Suprapubic skin (tissue), 4 donors: ENCODE measurements at regions not wholly inside any gene's neighbourhood (a gene's known extent, or its start where the extent isn't known, plus 50 kb on each side); places are given as distances from the start of the nearest gene placed in this dataset.
"Not testable (repeated sequence)": the region's sequence is repeated elsewhere in the genome, so short reads cannot be mapped to it uniquely, and the experiment has no call there.

ENCODE experiments used
- DNase-seq, 2 donors: peaks; one replicate each; pipeline ENCODE4 v3.0.0-alpha.2; 2019; ENCODE audit warnings: low spot score in 2 of 2
- H3K27ac ChIP-seq: fragments of 200-600 bp; sonication (generic); one replicate; pipeline ENCODE4 v1.5.1; 2019
- H3K27me3 ChIP-seq: fragments of 200-600 bp; sonication (generic); one replicate; pipeline ENCODE4 v1.5.1; 2019
- H3K36me3 ChIP-seq: fragments of 200-600 bp; sonication (generic); one replicate; pipeline ENCODE4 v1.5.1; 2019
- H3K4me1 ChIP-seq: fragments of 200-600 bp; sonication (generic); one replicate; pipeline ENCODE4 v1.5.1; 2019
- H3K4me3 ChIP-seq: fragments of 200-600 bp; sonication (generic); one replicate; pipeline ENCODE4 v1.5.1; 2019; ENCODE audit warnings: mild to moderate bottlenecking
- H3K9me3 ChIP-seq: fragments of 200-600 bp; sonication (generic); one replicate; pipeline ENCODE4 v1.5.1; 2019
- EP300 ChIP-seq: sonication (generic); formaldehyde crosslinking; IDR thresholded peaks from one replicate; pipeline ENCODE4 v1.6.1; 2017; ENCODE audit warnings: antibody characterized with exemption
- POLR2A ChIP-seq, 2 donors: fragments of 450-650 bp; IDR thresholded peaks; one replicate each; pipeline ENCODE4 v1.6.1; 2017; ENCODE audit warnings: antibody characterized with exemption in 2 of 2, mild to moderate bottlenecking in 2 of 2, moderate library complexity in 2 of 2
- POLR2AphosphoS5 ChIP-seq, 3 donors: sonication (generic); formaldehyde crosslinking; IDR thresholded peaks; one replicate each; pipeline ENCODE4 v1.6.1; 2017; ENCODE audit warnings: antibody characterized with exemption in 3 of 3
- WGBS: methylation state at CpG from one replicate; pipeline ENCODE4 v1.1.5; 2018; 5-methylcytosine and 5-hydroxymethylcytosine counted together
- TF ChIP-seq, protein P1 (sequence below), 2 donors: fragments of 200-600 bp in 1 of 2; fragments of 450-650 bp in 1 of 2; sonication (generic) in 1 of 2; IDR thresholded peaks; one replicate each; pipeline ENCODE4 v1.5.1; 2016 to 2019; ENCODE audit warnings: antibody characterized with exemption in 2 of 2, mild to moderate bottlenecking in 1 of 2, moderate library complexity in 1 of 2

GRCh38 chr6:74451953-74452352, 753.9 kb downstream of the COL12A1 start:
- no peaks in the 10 kb centered on the region for H3K27me3 ChIP-seq
- no peaks in the 10 kb centered on the region for H3K36me3 ChIP-seq
- H3K9me3 ChIP-seq = no peaks in the 10 kb centered on the region
- no peaks in the 10 kb centered on the region for H3K4me1 ChIP-seq
- H3K27ac ChIP-seq = no peak overlapping the region
- DNase-seq = no peak
- 75% methylated on average over 5 of the region's 5 CpGs for WGBS
- TF ChIP-seq, protein P1, sequence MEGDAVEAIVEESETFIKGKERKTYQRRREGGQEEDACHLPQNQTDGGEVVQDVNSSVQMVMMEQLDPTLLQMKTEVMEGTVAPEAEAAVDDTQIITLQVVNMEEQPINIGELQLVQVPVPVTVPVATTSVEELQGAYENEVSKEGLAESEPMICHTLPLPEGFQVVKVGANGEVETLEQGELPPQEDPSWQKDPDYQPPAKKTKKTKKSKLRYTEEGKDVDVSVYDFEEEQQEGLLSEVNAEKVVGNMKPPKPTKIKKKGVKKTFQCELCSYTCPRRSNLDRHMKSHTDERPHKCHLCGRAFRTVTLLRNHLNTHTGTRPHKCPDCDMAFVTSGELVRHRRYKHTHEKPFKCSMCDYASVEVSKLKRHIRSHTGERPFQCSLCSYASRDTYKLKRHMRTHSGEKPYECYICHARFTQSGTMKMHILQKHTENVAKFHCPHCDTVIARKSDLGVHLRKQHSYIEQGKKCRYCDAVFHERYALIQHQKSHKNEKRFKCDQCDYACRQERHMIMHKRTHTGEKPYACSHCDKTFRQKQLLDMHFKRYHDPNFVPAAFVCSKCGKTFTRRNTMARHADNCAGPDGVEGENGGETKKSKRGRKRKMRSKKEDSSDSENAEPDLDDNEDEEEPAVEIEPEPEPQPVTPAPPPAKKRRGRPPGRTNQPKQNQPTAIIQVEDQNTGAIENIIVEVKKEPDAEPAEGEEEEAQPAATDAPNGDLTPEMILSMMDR (IDR thresholded peaks at IDR 0.05) = no peak
- TF ChIP-seq EP300 (no peak), POLR2AphosphoS5 (IDR thresholded peaks at IDR 0.05) (no peak), POLR2A (IDR thresholded peaks at IDR 0.05) (no peak)
- H3K4me3 ChIP-seq = no peak overlapping the region

DNA sequence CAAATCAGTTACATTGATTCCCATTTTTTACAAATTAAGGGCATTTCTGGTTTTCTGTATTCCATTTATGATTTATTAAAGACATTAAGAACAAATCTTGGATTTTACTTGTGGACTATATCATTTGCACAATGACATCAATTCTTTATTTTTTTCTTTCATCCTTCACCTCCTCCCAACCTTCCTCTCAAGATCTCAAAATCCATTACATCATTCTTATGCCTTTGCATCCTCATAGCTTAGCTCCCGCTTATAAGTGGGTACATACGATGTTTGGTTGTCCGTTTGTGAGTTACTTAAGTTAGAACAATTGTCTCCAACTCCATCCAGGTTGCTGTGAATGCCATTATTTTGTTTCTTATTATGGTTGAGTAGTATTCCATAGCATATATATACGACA, 752.8 kb downstream of the CD109 start:
- Histone ChIP-seq H3K4me3 (no peak overlapping the region), H3K27me3 (no peaks in the 10 kb centered on the region), H3K4me1 (no peaks in the 10 kb centered on the region), H3K9me3 (no peaks in the 10 kb centered on the region), H3K36me3 (no peaks in the 10 kb centered on the region), H3K27ac (no peak overlapping the region)
- WGBS = 86% methylated on average over 4 of the region's 4 CpGs
- no peak for DNase-seq
- TF ChIP-seq POLR2AphosphoS5 (IDR thresholded peaks at IDR 0.05) = no peak
- no peak for TF ChIP-seq EP300
- TF ChIP-seq POLR2A (IDR thresholded peaks at IDR 0.05) = no peak
- TF ChIP-seq, protein P1 (IDR thresholded peaks at IDR 0.05) = no peak

DNA sequence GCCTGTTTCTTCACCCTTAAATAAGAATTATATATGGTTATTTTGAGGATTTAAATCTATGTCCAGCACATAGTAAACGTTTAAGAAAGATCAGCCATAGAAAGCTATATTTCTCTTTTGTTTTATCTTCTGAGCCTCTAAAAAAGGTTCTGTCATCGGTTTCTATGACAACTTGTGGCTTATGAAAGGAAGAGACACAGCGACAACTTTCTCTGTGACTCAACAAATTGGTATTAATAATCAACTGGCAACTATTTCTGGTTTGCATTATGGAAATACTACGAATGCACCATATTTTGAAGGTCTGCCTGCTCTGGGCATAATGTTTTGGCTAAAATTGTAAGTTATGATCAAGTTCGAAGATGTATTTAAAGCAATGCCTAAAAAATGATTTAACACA, 751.0 kb downstream of the CD109 start:
- Histone ChIP-seq H3K4me3 (no peak overlapping the region), H3K27me3 (no peaks in the 10 kb centered on the region), H3K27ac (no peak overlapping the region), H3K9me3 (no peaks in the 10 kb centered on the region), H3K36me3 (no peaks in the 10 kb centered on the region), H3K4me1 (no peaks in the 10 kb centered on the region)
- no peak for TF ChIP-seq POLR2A (IDR thresholded peaks at IDR 0.05)
- no peak for TF ChIP-seq EP300
- no peak for TF ChIP-seq POLR2AphosphoS5 (IDR thresholded peaks at IDR 0.05)
- TF ChIP-seq, protein P1 (IDR thresholded peaks at IDR 0.05) = no peak
- WGBS = 60% methylated on average over 5 of the region's 5 CpGs
- no peak for DNase-seq

DNA sequence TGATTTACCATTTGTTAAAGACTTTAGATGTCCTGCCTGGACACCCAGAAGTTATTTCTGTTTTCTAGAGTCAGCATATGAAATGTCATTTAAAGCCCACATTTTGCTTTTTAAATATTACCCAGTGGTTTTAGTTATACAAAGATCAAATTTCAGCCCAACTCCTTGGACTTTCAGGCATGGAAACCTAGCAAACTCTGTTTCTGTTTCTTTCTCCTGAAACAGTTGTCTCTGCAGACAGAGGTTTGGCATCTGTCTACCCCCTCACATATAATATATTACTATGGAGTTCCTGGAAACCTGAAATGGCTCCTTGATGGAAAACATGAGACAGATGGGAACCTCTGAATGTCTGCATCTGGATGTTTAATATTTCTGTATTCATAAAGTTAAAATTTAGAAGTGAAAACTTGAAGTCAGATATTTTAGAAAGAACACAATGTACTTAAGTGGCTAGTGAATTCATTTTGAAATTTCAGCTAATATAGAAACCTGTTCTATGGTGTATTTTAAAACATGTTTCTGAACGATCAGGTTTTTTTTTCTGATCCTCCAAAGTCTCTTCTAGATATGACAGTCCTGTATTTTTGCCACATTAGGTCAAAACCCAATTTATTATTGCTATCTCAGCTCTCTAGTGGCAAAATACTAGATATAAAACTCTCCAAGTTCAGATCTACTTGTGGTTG, 743.3 kb downstream of the CD109 start:
- H3K36me3 ChIP-seq = no peaks in the 10 kb centered on the region

GRCh38 chr6:74438395-74438794, 742.4 kb downstream of the CD109 start:
- not testable (repeated sequence) for DNase-seq, H3K4me1 ChIP-seq, H3K4me3 ChIP-seq, H3K36me3 ChIP-seq, H3K9me3 ChIP-seq, H3K27me3 ChIP-seq, H3K27ac ChIP-seq
- 100% methylated on average over 1 of the region's 1 CpG for WGBS

More for the DNA sequence above, 743.3 kb downstream of the CD109 start:
- H3K27me3 ChIP-seq = no peaks in the 10 kb centered on the region
- H3K4me1 ChIP-seq = no peaks in the 10 kb centered on the region
- no peak for TF ChIP-seq EP300
- TF ChIP-seq POLR2AphosphoS5 (IDR thresholded peaks at IDR 0.05) = no peak
- no peak for TF ChIP-seq POLR2A (IDR thresholded peaks at IDR 0.05)
- TF ChIP-seq, protein P1 (IDR thresholded peaks at IDR 0.05) = no peak
- no peak overlapping the region for H3K27ac ChIP-seq
- no peak for DNase-seq
- WGBS = 64% methylated on average over 1 of the region's 1 CpG
- H3K4me3 ChIP-seq = no peak overlapping the region
- no peaks in the 10 kb centered on the region for H3K9me3 ChIP-seq

- TF ChIP-seq EP300 = no peak
- no peak for TF ChIP-seq POLR2A (IDR thresholded peaks at IDR 0.05)
- TF ChIP-seq, protein P1 (IDR thresholded peaks at IDR 0.05) = no peak
- TF ChIP-seq POLR2AphosphoS5 (IDR thresholded peaks at IDR 0.05) = no peak
- no peak for DNase-seq
- no peaks in the 10 kb centered on the region for H3K27me3 ChIP-seq
- no peak overlapping the region for H3K27ac ChIP-seq
- H3K4me3 ChIP-seq = no peak overlapping the region
- H3K4me1 ChIP-seq = no peaks in the 10 kb centered on the region
- no peaks in the 10 kb centered on the region for H3K9me3 ChIP-seq
- no peaks in the 10 kb centered on the region for H3K36me3 ChIP-seq
Observed at GRCh38 chr6:74434171-74434570, 738.2 kb downstream of the CD109 start.
